ENCODE measurements at regions not wholly inside any gene's neighbourhood (a gene's known extent, or its start where the extent isn't known, plus 50 kb on each side); places are given as distances from the start of the nearest gene placed in this dataset.

- DNase-seq = no peak
These were observed 1166.0 kb downstream of the UQCRFS1 start for GRCh38 chr19:28046932-28047331.

- DNase-seq = no peak
These were observed 1167.3 kb downstream of the UQCRFS1 start for GRCh38 chr19:28045621-28046020.

GRCh38 chr19:28044477-28044876 is 1168.5 kb downstream of the UQCRFS1 start:
- no peak for DNase-seq

GRCh38 chr19:28042516-28042915 is 1170.4 kb downstream of the UQCRFS1 start:
- no peak for DNase-seq

- DNase-seq = no peak
These were observed 1173.1 kb downstream of the UQCRFS1 start for GRCh38 chr19:28039677-28040381.

GRCh38 chr19:28037186-28037585 is 1175.8 kb downstream of the UQCRFS1 start:
- DNase-seq = no peak

- no peak for DNase-seq
These were observed 1176.5 kb downstream of the UQCRFS1 start for GRCh38 chr19:28036486-28036885.

GRCh38 chr19:28034936-28035335 is 1178.0 kb downstream of the UQCRFS1 start:
- DNase-seq = peak in 1 of 56 donors; percentile 18

- DNase-seq = no peak
These were observed 1184.0 kb downstream of the UQCRFS1 start for GRCh38 chr19:28028881-28029444.

- DNase-seq = no peak
These were observed 1185.8 kb downstream of the UQCRFS1 start for GRCh38 chr19:28027116-28027515.

GRCh38 chr19:28026636-28027035 is 1186.3 kb downstream of the UQCRFS1 start:
- no peak for DNase-seq

- no peak for DNase-seq
These were observed 1188.0 kb downstream of the UQCRFS1 start for GRCh38 chr19:28024920-28025319.

- DNase-seq = no peak
These were observed 1189.9 kb downstream of the UQCRFS1 start for GRCh38 chr19:28023064-28023463.

GRCh38 chr19:28022506-28022905 is 1190.4 kb downstream of the UQCRFS1 start:
- DNase-seq = no peak

GRCh38 chr19:28021259-28022185 is 1191.4 kb downstream of the UQCRFS1 start:
- no peak for DNase-seq

- DNase-seq = no peak
These were observed 1192.2 kb downstream of the UQCRFS1 start for GRCh38 chr19:28020619-28021258.

- DNase-seq = no peak
These were observed 1193.0 kb downstream of the UQCRFS1 start for GRCh38 chr19:28019901-28020300.

GRCh38 chr19:28019371-28019770 is 1193.6 kb downstream of the UQCRFS1 start:
- no peak for DNase-seq

GRCh38 chr19:28018499-28018898 is 1194.5 kb downstream of the UQCRFS1 start:
- DNase-seq = no peak

- no peak for DNase-seq
These were observed 1198.1 kb downstream of the UQCRFS1 start for GRCh38 chr19:28014615-28015405.

- no peak for DNase-seq
These were observed 1200.6 kb downstream of the UQCRFS1 start for GRCh38 chr19:28012361-28012760.

All from amygdala (tissue), 56 donors.